Uterus (tissue), 2 donors: ENCODE measurements at regions not wholly inside any gene's neighbourhood (a gene's known extent, or its start where the extent isn't known, plus 50 kb on each side); places are given as distances from the start of the nearest gene placed in this dataset.

Experiments
- CTCF ChIP-seq, 4 experiments: fragments of 200-600 bp in 2 of 4; fragments of 450-650 bp in 2 of 4; sonication (generic) in 2 of 4; IDR thresholded peaks; one replicate each; pipeline ENCODE4 v1.5.1; 2016 to 2019; ENCODE audit warnings: antibody characterized with exemption in 4 of 4, mild to moderate bottlenecking in 2 of 4, moderate library complexity in 1 of 4
- POLR2A ChIP-seq, 2 donors: fragments of 450-650 bp; IDR thresholded peaks; one replicate each; pipeline ENCODE4 v1.6.1; 2016; ENCODE audit warnings: antibody characterized with exemption in 2 of 2, mild to moderate bottlenecking in 1 of 2, moderate library complexity in 1 of 2

GRCh38 chr7:121546632-121547543 is 150.8 kb upstream of the FAM3C start:
- TF ChIP-seq CTCF (IDR thresholded peaks at IDR 0.05) (no peak), POLR2A (IDR thresholded peaks at IDR 0.05) (no peak)
